Thyroid gland (tissue), 4 donors: ENCODE measurements at regions not wholly inside any gene's neighbourhood (a gene's known extent, or its start where the extent isn't known, plus 50 kb on each side); places are given as distances from the start of the nearest gene placed in this dataset.

Source experiments
- DNase-seq, 2 donors: peaks; one replicate each; pipeline ENCODE4 v3.0.0-alpha.2; 2019
- H3K27ac ChIP-seq, 3 donors: fragments of 200-600 bp; sonication (generic); 1 replicate in 2 of 3; 2 replicates in 1 of 3; pipeline ENCODE4 v1.5.1; 2016 to 2019; ENCODE audit warnings: mild to moderate bottlenecking in 1 of 3, moderate library complexity in 1 of 3
- H3K27me3 ChIP-seq: fragments of 200-600 bp; sonication (generic); one replicate; pipeline ENCODE4 v1.5.1; 2019
- H3K36me3 ChIP-seq, 2 donors: fragments of 200-600 bp; sonication (generic); one replicate each; pipeline ENCODE4 v1.5.1; 2016 to 2019
- H3K4me1 ChIP-seq, 2 donors: fragments of 200-600 bp; sonication (generic); one replicate each; pipeline ENCODE4 v1.5.1; 2017 to 2019
- H3K4me3 ChIP-seq, 3 donors: fragments of 200-600 bp; sonication (generic); replicated peaks in 1 of 3; 1 replicate in 2 of 3; 2 replicates in 1 of 3; pipeline ENCODE4 v1.5.1; 2016; ENCODE audit warnings: mild to moderate bottlenecking in 1 of 3
- H3K9me3 ChIP-seq: fragments of 200-600 bp; sonication (generic); one replicate; pipeline ENCODE4 v1.5.1; 2017
- CTCF ChIP-seq, 6 experiments: fragments of 200-600 bp in 3 of 6; fragments of 450-650 bp in 3 of 6; sonication (generic) in 3 of 6; IDR thresholded peaks; one replicate each; pipeline ENCODE4 v1.5.1; 2016 to 2019; ENCODE audit warnings: antibody characterized with exemption in 6 of 6, mild to moderate bottlenecking in 2 of 6, inconsistent platforms in 1 of 6, moderate library complexity in 1 of 6
- POLR2A ChIP-seq, 2 donors: fragments of 450-650 bp; IDR thresholded peaks; one replicate each; pipeline ENCODE4 v1.6.1; 2017; ENCODE audit warnings: antibody characterized with exemption in 2 of 2, mild to moderate bottlenecking in 2 of 2, moderate library complexity in 1 of 2
- WGBS, 2 donors: methylation state at CpG; one replicate each; pipeline ENCODE4 v1.1.5; 2017; 5-methylcytosine and 5-hydroxymethylcytosine counted together
- intact Hi-C: fragments of 100-400 bp; cut with DNase I; formaldehyde crosslinking; loops from one replicate; pipeline ENCODE4 v1.15.1; 2023

GRCh38 chr3:181764544-181764943 is 52.8 kb downstream of the SOX2 start:
- TF ChIP-seq CTCF (IDR thresholded peaks at IDR 0.05) (no peak), POLR2A (IDR thresholded peaks at IDR 0.05) (no peak)
- DNase-seq, result no peak
- Histone ChIP-seq H3K4me3 (no peak overlapping the region), H3K4me1 (no peaks in the 10 kb centered on the region), H3K36me3 (no peaks in the 10 kb centered on the region), H3K9me3 (no peaks in the 10 kb centered on the region), H3K27ac (no peak overlapping the region), H3K27me3 (no peaks in the 10 kb centered on the region)
- intact Hi-C loops, result no loop called here
- WGBS, 2 donors, result 94 to 95% methylated on average over 4 of the region's 4 CpGs

- no peak overlapping the region for H3K4me3 ChIP-seq
- no peak for TF ChIP-seq CTCF (IDR thresholded peaks at IDR 0.05)
- H3K36me3 ChIP-seq, result no peaks in the 10 kb centered on the region
- 95 to 97% methylated on average over 5 of the region's 5 CpGs for WGBS, 2 donors
- H3K9me3 ChIP-seq, result no peaks in the 10 kb centered on the region
- H3K27me3 ChIP-seq, result no peaks in the 10 kb centered on the region
- no peaks in the 10 kb centered on the region for H3K4me1 ChIP-seq
- intact Hi-C loops, result no loop called here
- no peak for DNase-seq
- no peak overlapping the region for H3K27ac ChIP-seq
Observed at GRCh38 chr3:181770296-181770695, 58.6 kb downstream of the SOX2 start.

DNA sequence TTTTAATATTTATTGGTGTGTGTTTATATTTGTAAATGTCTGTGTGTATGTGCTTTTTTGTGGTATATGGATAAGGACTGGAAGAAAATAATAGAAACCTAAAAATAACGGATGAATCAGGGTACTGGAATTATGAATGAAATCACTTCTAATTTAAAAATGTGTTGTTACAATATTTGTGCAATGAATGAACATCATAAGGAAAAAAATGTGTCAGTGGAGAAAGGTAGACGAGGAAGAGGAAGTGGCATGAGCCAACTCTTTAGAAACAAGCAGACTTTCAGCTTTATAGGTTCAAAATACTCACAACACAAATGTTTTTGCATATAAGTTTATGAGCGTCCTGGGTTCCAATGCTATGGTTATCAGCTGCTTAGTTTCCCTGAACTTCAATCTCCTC is 59.4 kb downstream of the SOX2 start:
- no peak overlapping the region for H3K4me3 ChIP-seq
- no peaks in the 10 kb centered on the region for H3K4me1 ChIP-seq
- WGBS, 2 donors, result 75 to 78% methylated on average over 3 of the region's 3 CpGs
- no peaks in the 10 kb centered on the region for H3K27me3 ChIP-seq
- H3K36me3 ChIP-seq, result no peaks in the 10 kb centered on the region
- DNase-seq, result no peak
- intact Hi-C loops, result no loop called here
- TF ChIP-seq CTCF (IDR thresholded peaks at IDR 0.05) (no peak), POLR2A (IDR thresholded peaks at IDR 0.05) (no peak)
- H3K9me3 ChIP-seq, result no peaks in the 10 kb centered on the region
- no peak overlapping the region for H3K27ac ChIP-seq

DNA sequence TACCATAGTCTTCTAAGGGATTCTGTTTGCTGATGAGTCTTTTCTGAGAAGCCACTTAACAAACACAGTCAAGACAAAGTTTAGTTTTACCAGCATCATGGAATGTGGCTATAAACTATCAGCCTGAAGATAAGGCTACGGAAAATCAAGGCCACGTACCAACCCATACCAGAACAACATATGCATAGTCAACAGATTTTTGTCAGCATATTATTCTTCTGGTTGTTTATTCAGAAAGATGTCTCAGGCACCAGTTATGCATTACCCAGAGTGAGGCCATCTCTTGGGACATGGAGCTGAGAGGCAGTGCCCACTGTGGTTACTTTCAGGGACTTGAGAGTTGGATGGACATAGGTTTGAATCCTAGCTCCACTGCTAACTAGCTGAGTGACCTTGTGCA is 60.4 kb downstream of the SOX2 start:
- Histone ChIP-seq H3K9me3 (no peaks in the 10 kb centered on the region), H3K27me3 (no peaks in the 10 kb centered on the region), H3K4me3 (no peak overlapping the region), H3K4me1 (no peaks in the 10 kb centered on the region), H3K36me3 (no peaks in the 10 kb centered on the region), H3K27ac (no peak overlapping the region)
- intact Hi-C loops, result no loop called here
- DNase-seq, result no peak
- no peak for TF ChIP-seq POLR2A (IDR thresholded peaks at IDR 0.05)
- TF ChIP-seq CTCF (IDR thresholded peaks at IDR 0.05), result no peak
- 89 to 90% methylated on average over 2 of the region's 2 CpGs for WGBS, 2 donors

GRCh38 chr3:181773921-181774320 is 62.2 kb downstream of the SOX2 start:
- intact Hi-C loops, result no loop called here
- Histone ChIP-seq H3K4me3 (no peak overlapping the region), H3K27me3 (no peaks in the 10 kb centered on the region), H3K9me3 (no peaks in the 10 kb centered on the region), H3K4me1 (no peaks in the 10 kb centered on the region), H3K27ac (no peak overlapping the region), H3K36me3 (no peaks in the 10 kb centered on the region)
- 80 to 83% methylated on average over 4 of the region's 4 CpGs for WGBS, 2 donors
- TF ChIP-seq POLR2A (IDR thresholded peaks at IDR 0.05), result no peak
- no peak for TF ChIP-seq CTCF (IDR thresholded peaks at IDR 0.05)
- DNase-seq, result no peak
